Mucosa of rectum (tissue), 2 donors: ENCODE measurements at regions not wholly inside any gene's neighbourhood (a gene's known extent, or its start where the extent isn't known, plus 50 kb on each side); places are given as distances from the start of the nearest gene placed in this dataset.

Source experiments
- H3K27ac ChIP-seq, 2 donors: one replicate each; pipeline ENCODE4 v1.7.0; 2013; ENCODE audit warnings: inconsistent platforms in 2 of 2, low read depth in 2 of 2, low read length in 2 of 2
- H3K27me3 ChIP-seq, 2 donors: one replicate each; pipeline ENCODE4 v1.7.0; 2013; ENCODE audit warnings: low read length in 2 of 2; ENCODE audit not compliant: control insufficient read depth in 2 of 2, insufficient read depth in 2 of 2
- H3K36me3 ChIP-seq, 2 donors: one replicate each; pipeline ENCODE4 v1.7.0; 2013; ENCODE audit warnings: low read length in 2 of 2; ENCODE audit not compliant: control insufficient read depth in 2 of 2, insufficient read depth in 2 of 2
- H3K4me1 ChIP-seq, 2 donors: one replicate each; pipeline ENCODE4 v1.7.0; 2013; ENCODE audit warnings: low read length in 2 of 2, mild to moderate bottlenecking in 1 of 2; ENCODE audit not compliant: control insufficient read depth in 2 of 2, insufficient read depth in 2 of 2
- H3K4me3 ChIP-seq, 2 donors: one replicate each; pipeline ENCODE4 v1.7.0; 2013; ENCODE audit warnings: low read length in 2 of 2
- H3K9ac ChIP-seq, 2 donors: one replicate each; pipeline ENCODE4 v1.7.0; 2013; ENCODE audit warnings: low read length in 2 of 2, low read depth in 1 of 2, mild to moderate bottlenecking in 1 of 2
- H3K9me3 ChIP-seq, 2 donors: one replicate each; pipeline ENCODE4 v1.7.0; 2013; ENCODE audit warnings: low read length in 2 of 2; ENCODE audit not compliant: control insufficient read depth in 2 of 2
- donor health status: healthy.
- donor health status: Normal muscosa, but diverticular disease.

DNA sequence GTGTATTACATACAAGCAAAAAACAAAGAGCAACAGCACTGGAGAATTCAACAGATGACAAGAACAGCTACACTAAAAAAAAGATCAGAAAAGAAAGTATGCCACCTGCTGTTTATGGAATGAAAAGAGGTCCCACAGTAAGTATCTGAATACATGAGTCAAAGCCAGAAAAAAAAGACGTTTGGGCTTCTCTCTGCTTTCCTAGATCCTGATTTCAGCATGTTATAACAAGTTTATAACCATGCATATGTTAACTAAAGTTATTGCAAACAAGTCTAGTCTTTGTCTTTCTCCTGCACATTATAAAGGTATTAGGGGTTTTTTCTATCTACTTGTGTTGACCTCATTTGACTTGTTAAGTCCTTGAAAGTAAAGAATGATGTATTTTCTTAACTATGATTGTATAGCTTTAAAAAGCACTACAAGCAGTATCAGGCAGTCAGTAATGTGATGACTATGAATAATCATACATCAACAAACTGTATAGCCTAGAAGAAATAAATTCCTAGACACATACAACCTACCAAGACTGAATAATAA lies 108.5 kb upstream of the COL5A2 start:
- Histone ChIP-seq H3K4me1 (no peaks in the 10 kb centered on the region), H3K27me3 (no peaks in the 10 kb centered on the region), H3K4me3 (no peak overlapping the region), H3K36me3 (no peaks in the 10 kb centered on the region), H3K9me3 (no peaks in the 10 kb centered on the region), H3K27ac (no peak overlapping the region), H3K9ac (no peak overlapping the region)

DNA sequence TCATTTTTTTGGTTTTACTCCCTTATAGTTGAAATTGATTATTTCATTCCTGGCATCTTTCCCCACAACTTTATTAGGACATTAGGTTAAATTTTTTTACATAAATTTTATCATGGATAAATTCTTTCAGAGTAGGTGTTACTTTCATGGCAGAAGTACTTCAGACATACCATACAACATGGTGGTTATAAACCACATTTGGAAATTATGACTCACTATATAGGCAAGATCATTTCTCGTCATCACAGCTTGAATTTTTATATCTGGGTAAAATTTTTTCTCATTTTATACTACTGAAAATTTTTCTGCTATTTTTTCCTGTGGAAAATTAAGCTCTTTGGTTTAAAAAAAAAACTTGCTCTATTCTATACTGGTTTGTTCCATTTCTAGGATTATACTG lies 111.9 kb upstream of the COL5A2 start:
- H3K27me3 ChIP-seq = no peaks in the 10 kb centered on the region
- no peaks in the 10 kb centered on the region for H3K4me1 ChIP-seq
- H3K36me3 ChIP-seq = no peaks in the 10 kb centered on the region
- no peak overlapping the region for H3K9ac ChIP-seq
- no peaks in the 10 kb centered on the region for H3K9me3 ChIP-seq
- H3K4me3 ChIP-seq = no peak overlapping the region
- H3K27ac ChIP-seq = no peak overlapping the region

DNA sequence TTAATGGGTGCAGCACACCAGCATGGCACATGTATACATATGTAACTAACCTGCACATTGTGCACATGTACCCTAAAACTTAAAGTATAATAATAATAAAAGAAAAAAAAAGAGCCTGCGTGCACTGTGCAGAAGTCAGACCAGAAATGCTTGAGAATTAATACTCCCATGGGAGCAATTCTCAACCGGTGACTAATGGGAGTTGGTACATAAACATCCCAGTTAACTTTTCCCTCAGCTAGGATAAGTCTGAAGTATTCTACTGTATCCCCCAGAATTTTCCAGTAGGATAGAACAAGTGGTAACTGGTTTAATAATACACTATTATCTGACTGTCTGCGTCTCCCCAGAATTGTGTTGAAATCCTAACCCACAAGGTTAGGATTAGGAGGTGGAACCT lies 113.6 kb upstream of the COL5A2 start:
- Histone ChIP-seq H3K4me1 (no peaks in the 10 kb centered on the region), H3K4me3 (no peak overlapping the region), H3K27me3 (no peaks in the 10 kb centered on the region), H3K36me3 (no peaks in the 10 kb centered on the region), H3K9ac (no peak overlapping the region), H3K9me3 (no peaks in the 10 kb centered on the region), H3K27ac (no peak overlapping the region)

DNA sequence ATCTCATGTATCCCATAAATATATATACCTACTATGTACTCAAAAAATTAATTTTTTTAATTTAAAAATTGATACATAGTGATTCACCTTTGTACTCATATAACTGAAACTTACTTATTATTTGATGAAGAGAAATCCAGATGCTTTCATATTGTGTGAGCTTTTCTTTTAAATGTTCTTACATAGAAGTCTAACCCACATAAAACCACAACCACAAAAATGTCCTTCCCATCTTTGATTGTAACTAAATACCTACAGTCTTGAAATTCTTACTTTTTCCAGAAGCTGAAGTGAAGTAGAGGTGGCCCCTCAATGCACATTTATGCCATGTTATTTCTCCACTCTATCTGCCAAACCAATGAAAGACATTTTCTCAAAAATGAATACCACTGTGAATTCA lies 117.9 kb upstream of the COL5A2 start:
- Histone ChIP-seq H3K4me1 (no peaks in the 10 kb centered on the region), H3K9me3 (no peaks in the 10 kb centered on the region), H3K36me3 (no peaks in the 10 kb centered on the region), H3K9ac (no peak overlapping the region), H3K4me3 (no peak overlapping the region), H3K27me3 (no peaks in the 10 kb centered on the region), H3K27ac (no peak overlapping the region)

DNA sequence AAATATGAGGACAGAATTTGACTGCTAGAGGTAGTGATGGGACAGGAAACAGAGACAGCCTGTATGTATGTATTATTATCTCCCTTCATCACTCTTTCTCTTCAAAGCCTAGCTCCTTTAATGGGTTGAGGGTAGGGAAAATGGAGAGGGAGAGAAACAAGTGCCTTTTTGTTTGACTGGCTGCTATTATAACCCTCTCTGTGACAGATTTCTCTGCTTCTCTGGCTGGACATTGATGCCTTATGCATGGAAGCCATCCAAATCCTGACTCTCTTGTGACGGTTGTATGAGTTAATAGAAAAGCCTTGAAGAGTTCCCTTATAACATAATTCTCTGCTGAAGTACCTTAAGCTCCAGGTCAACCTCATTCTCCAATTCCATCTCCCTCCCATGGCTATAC lies 118.5 kb upstream of the COL5A2 start:
- no peak overlapping the region for H3K27ac ChIP-seq
- no peaks in the 10 kb centered on the region for H3K9me3 ChIP-seq
- H3K27me3 ChIP-seq = no peaks in the 10 kb centered on the region
- no peak overlapping the region for H3K9ac ChIP-seq
- H3K36me3 ChIP-seq = no peaks in the 10 kb centered on the region
- H3K4me1 ChIP-seq = no peaks in the 10 kb centered on the region
- H3K4me3 ChIP-seq = no peak overlapping the region

DNA sequence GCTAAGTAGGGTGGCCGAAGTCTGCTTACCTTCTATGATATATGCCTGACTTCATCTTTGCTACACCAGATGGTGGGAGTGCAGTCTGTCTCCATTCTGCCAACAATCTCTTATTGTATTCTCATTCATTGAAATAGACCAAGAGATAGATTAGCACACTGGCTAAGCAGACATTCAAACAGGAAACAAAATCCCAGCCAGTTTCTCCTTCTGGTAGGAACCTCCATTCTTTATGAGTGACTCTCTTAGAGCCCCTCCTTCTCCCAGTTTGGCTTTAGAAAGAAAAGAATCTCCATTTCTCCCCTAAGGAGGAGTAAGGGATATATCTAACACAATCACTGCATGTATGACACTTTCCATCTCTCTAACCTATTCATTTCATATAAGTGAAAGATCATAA lies 118.9 kb upstream of the COL5A2 start:
- Histone ChIP-seq H3K4me3 (no peak overlapping the region), H3K4me1 (no peaks in the 10 kb centered on the region), H3K9ac (no peak overlapping the region), H3K27me3 (no peaks in the 10 kb centered on the region), H3K27ac (no peak overlapping the region), H3K36me3 (no peaks in the 10 kb centered on the region), H3K9me3 (no peaks in the 10 kb centered on the region)

DNA sequence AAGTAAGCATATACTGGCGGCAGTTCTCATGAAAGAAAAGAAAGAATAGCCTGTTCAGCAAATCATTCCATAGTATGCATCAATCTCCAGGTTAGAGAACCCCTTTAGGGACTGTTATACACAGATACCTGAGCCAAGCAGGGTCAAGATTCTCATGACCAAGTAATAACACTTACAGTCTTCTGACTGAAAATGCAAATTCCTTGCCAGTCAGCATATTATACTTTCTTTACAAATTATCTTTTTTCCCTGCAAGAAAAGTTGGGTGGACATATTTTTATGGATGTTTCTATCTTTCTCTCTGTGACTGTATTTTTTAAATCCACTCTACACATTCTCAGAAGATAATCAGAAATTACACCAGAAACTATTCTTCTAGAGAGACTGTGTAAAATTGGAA lies 120.4 kb upstream of the COL5A2 start:
- Histone ChIP-seq H3K27ac (no peak overlapping the region), H3K4me3 (no peak overlapping the region), H3K36me3 (no peaks in the 10 kb centered on the region), H3K9ac (no peak overlapping the region), H3K27me3 (no peaks in the 10 kb centered on the region), H3K9me3 (no peaks in the 10 kb centered on the region), H3K4me1 (no peaks in the 10 kb centered on the region)

DNA sequence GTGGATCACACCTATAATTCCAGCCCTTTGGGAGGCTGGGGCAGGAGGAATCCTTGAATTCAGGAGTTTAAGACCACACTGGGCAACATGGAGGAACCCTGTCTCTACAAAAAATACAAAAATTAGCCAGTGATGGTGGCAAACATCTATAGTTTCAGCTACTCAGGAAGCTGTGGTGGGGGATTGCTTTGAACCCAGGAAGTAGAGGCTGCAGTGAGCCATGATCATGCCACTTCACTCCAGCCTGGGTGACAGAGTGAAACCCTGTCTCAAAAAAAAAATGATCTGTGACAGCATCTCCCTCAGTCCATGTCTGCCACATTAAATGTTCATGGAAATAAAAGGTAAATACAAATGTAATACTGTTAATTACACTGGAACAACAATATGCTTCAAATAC lies 121.4 kb upstream of the COL5A2 start:
- Histone ChIP-seq H3K9me3 (no peaks in the 10 kb centered on the region), H3K27ac (no peak overlapping the region), H3K4me1 (no peaks in the 10 kb centered on the region), H3K9ac (no peak overlapping the region), H3K36me3 (no peaks in the 10 kb centered on the region), H3K4me3 (no peak overlapping the region), H3K27me3 (no peaks in the 10 kb centered on the region)

DNA sequence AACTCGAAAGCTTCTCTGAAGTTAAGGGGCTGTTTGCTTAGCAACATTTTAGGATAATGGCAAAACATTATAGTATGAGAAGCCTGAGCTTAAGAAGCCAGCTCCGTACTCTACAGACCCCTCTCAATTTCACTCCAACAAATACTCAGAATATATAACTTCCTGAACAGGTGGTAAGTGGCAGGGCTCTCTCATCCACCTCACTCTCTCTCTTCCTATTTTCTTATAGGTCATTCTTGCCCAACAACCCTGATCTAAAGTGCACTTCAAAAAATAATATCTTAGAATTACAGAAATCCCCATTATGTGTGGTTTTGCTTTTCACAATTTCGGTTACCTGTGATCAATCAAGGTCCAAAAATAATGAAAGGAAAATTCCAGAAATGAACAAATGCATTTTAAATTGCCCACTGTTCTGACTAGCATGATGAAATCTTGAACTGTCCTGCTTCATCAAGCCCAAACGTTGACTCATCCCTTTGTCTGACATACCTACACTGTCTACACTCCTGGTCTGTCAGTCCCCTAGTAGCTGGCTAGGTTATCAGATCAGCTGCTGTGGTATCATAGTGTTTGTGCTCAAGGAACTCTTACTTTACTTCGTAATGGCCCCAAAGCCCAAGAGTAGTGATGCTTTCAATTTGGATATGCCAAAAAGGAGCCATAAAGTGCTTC lies 122.8 kb upstream of the COL5A2 start:
- Histone ChIP-seq H3K9me3 (no peaks in the 10 kb centered on the region), H3K27ac (no peak overlapping the region), H3K27me3 (no peaks in the 10 kb centered on the region), H3K9ac (no peak overlapping the region), H3K36me3 (no peaks in the 10 kb centered on the region), H3K4me1 (no peaks in the 10 kb centered on the region), H3K4me3 (no peak overlapping the region)

DNA sequence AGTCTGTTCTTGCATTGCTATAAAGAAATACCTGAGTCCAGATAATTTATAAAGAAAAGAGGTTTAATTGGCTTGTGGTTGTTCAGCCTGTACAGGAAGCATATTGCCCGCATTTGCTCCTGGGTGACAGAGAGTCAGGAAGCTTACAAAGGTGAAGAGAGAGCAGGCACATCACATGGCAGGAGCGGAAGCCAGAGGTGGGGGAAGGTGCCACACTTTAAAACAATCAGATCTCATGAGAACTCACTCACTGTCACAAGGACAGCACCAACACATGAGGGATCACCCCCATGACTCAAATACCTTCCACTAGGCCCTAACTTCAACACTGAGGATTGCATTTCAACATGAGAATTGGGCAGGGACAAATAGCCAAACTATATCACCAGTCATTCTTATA lies 124.8 kb upstream of the COL5A2 start:
- no peaks in the 10 kb centered on the region for H3K36me3 ChIP-seq
- no peaks in the 10 kb centered on the region for H3K4me1 ChIP-seq
- H3K27me3 ChIP-seq = no peaks in the 10 kb centered on the region
- no peaks in the 10 kb centered on the region for H3K9me3 ChIP-seq
- H3K27ac ChIP-seq = no peak overlapping the region
- H3K9ac ChIP-seq = no peak overlapping the region
- no peak overlapping the region for H3K4me3 ChIP-seq
